Glomerular visceral epithelial cell (primary cell): ENCODE measurements at regions not wholly inside any gene's neighbourhood (a gene's known extent, or its start where the extent isn't known, plus 50 kb on each side); places are given as distances from the start of the nearest gene placed in this dataset.
A peak's percentile ranks its signal among the peaks of the same experiment; 100 is the strongest.
"Not testable (repeated sequence)": the region's sequence is repeated elsewhere in the genome, so short reads cannot be mapped to it uniquely, and the experiment has no call there.

Source experiments
- DNase-seq: peaks from one replicate; pipeline ENCODE4 v3.0.0-alpha.2; 2016; ENCODE audit errors: extremely low spot score

- DNase-seq, result no peak
These were observed 286.4 kb downstream of the USP46 start for GRCh38 chr4:52372747-52373146.

DNA sequence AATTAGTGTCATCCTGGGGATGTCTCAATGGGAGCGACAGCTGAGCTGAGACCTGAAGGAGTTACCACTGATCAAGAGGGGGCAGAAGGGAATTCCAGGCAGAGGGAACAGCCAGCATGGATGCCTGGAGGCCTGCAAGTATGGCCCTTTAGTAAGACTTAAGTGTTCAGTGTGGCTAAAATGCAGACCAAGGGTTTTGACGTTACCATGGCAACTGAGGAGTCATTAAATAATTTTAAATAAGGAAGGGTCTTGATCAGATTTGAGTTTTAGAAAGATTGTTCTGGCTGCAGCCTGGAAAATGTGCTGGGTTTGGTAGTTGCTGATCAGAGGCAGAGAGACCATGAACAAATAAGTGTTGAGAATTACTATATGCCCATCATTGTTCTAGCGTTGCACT lies 285.5 kb downstream of the USP46 start:
- no peak for DNase-seq

DNA sequence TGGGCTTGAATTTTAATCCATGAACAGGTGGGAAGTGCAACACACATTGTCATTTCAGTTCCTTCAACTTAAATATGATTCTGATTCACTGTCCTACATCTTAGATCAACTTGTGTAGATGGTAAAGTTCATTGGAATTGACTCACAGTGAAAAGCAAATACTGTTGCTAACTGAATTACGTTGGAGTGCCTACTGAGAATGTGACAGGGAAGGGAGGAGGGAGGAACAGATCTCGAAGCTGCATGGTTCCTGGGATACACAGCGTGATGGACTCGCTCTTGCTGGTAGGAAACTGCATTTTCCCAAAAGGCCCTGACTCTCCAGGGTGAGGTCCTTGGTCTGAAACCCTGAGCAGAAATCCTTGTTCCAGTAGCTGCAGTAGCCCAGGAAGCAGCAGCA lies 284.2 kb downstream of the USP46 start:
- DNase-seq, result no peak

- peak; percentile 44 for DNase-seq
These were observed 282.9 kb downstream of the USP46 start for GRCh38 chr4:52376132-52376704.

DNA sequence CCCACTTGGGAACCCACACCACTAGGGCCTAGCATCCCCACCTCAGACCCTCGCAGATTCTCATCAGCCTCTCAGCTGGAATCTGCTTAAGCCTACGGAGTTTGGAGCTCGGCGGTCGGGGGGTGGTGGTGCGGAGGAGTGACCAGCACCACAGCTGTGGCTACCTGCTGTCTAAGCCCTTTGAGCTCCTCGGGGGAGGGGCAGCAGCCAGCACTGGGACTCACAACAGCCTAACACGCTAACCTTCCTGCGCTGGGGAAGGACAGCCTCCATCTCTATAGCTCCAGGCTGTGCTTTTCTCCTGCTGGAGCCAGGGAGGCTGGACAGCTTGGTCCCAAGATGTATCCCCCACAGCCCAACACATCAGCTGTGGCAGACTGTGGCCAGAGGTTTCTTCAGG lies 281.5 kb downstream of the USP46 start:
- no peak for DNase-seq

GRCh38 chr4:52407545-52407944 lies 251.6 kb downstream of the USP46 start:
- DNase-seq, result no peak

- DNase-seq, result no peak
These were observed 251.1 kb downstream of the USP46 start for GRCh38 chr4:52408032-52408431.

DNA sequence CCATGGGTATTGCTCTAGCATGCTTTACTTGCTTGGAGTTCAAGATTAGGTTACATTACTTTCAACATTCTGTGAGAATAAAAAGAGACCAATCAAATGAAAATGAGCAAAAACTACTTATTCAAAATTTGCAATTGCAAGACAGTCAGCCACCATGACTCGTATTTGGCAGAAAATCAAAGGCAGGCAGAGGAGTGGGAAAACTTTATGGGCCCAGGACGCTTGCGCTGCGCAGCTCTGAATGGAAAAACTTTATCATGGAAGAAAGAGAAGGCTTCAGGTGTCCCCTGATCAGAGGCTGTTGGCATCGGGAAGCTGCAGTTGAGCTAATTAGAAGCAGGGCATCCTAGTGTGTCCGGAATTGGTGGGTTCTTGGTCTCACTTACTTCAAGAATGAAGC lies 250.6 kb downstream of the USP46 start:
- no peak for DNase-seq

- not testable (repeated sequence) for DNase-seq
These were observed 249.3 kb downstream of the USP46 start for GRCh38 chr4:52409766-52410165.

GRCh38 chr4:52410971-52411370 lies 248.1 kb downstream of the USP46 start:
- DNase-seq, result no peak

GRCh38 chr4:52420330-52420729 lies 238.8 kb downstream of the USP46 start:
- DNase-seq, result no peak

- DNase-seq, result no peak
These were observed 237.3 kb downstream of the USP46 start for GRCh38 chr4:52421811-52422213.

DNA sequence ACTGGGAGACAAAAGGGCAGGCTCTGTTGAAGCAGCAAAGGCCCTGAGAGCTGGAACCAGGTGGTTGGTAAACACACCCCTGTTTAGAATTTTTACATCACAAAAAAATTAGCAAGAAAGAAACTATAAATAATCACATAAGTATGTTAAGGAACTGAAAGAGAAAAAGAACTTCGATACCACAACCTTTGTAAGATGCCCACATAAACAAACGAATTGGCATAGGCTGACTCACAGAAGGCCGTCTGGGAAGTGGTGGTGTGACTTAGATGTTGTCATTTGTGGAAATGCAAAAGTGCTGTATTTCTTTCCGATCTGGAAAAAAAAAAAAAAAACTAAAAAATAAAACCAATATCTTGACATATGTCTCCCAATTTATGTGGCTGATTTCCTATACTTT lies 235.1 kb downstream of the USP46 start:
- no peak for DNase-seq

DNA sequence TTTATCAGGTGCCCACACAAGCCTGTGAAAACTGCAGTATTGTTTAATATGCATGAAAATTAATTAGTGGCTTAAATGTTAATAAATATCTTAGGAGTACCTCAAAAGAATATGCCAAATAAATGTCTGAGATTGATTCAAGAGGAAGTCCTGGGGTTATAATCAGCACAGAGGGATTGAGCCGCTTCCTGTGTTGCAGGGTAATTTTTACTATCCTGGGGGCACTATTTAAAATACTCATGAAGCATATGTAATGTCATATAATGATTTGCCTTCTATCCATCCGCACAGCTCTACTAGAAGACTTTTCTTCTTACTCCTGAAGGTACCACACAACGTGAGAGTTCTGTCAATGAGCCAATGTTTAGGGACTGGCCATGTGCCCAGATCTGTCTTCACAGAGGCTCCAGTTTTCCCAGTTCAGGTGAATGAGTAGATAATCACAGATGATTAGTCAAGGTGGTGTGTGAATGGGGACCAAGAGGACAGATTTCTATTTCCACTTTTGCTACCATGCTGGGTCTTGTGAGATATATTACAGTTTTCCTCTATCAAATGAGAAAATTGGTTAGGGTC lies 233.3 kb downstream of the USP46 start:
- no peak for DNase-seq

DNA sequence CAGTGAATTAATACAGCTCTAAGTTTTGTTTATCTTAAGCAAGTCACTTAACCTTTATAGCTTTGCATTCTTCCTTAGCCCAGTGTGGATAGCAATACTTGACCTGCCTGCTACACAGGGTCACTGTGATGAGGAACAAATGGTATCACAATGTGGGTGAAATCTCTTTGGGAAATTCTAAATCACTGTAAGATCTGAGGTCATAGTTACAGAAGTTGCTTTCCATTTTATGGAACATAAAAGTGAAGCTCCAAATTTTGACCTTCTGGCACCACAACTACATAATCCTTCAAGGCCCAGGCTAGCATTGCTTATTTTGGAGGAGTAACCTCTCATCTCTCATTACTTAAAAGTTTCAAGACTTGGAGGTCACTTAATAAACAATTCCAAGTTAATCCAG lies 227.7 kb downstream of the USP46 start:
- no peak for DNase-seq

- DNase-seq, result no peak
These were observed 227.2 kb downstream of the USP46 start for GRCh38 chr4:52431869-52432268.

GRCh38 chr4:52442524-52442923 lies 216.6 kb downstream of the USP46 start:
- DNase-seq, result not testable (repeated sequence)

DNA sequence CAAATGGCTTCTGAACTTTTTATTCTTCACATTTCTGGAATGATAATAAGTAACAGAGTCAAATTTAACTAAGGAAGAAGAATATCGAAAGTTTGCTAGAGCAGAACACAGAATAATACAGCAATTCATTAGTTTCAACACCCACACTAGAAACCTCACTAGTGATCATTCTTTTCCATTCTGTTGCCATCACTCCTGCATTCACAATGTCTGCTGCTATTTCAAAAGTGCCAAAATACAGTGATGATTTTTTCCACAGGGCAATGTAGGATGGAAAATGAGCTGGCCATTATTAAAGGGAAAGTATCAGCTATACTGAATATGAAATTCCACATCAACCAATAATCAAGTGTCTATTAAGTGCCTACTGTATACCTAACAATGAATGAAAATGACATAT lies 186.7 kb downstream of the USP46 start:
- DNase-seq, result no peak

DNA sequence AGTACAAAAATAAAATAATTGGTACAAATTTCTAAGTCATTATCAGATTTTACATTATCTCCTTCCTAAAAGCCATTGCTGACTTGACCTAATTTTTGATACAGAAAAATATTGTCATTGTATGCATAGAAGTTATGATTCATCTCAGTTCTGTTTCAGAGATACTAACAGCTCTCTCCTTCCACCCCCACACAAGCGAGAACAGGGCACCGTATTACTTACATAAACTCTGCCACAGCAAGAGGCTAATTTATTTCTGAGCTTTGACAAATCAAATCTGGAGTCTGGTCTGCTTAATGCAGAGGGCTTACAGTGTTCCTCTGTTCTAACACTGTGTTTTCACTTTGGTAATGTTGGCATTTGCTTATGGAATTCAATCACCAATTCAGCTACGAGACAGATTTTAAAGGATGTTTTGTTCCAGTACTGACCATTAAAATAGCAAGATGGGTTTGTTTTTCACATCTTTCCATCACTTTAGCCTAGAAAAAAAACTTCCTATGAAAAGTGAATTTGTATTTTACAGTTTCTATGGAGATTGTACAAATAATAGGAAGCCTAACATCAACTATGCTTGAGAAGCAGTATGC lies 181.8 kb downstream of the USP46 start:
- no peak for DNase-seq

DNA sequence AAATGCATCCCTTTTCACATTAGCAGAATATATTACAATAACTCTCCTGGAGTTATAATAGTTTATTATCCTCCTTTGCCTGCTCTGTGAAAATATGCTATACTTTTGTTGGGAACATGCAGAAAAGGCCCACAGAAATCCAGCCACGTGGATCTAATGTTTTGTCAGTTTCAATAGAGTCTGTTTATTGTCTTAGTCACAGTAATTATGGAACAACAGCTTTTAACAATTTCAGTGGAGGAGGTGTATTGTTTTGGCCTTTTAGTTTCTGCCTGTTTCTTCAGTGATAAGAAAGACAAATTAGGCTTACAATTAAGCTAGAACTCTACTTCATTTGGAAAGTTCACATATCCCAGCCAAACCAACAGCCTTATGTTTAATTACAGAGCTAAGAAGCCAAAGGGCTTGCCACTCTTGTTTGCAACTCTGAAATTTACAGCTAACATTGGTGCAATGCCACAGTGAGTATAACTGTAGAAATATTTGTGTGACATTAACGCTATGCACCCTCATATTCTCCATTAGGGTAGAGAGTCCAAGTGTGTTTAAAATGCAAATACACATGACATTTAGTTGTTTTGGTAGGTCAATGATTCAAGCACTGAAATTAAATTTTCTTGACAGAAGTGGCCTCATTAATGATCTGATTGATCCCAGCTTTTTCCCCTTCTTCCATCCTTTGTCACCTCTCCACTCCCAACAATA lies 175.8 kb downstream of the USP46 start:
- no peak for DNase-seq

DNA sequence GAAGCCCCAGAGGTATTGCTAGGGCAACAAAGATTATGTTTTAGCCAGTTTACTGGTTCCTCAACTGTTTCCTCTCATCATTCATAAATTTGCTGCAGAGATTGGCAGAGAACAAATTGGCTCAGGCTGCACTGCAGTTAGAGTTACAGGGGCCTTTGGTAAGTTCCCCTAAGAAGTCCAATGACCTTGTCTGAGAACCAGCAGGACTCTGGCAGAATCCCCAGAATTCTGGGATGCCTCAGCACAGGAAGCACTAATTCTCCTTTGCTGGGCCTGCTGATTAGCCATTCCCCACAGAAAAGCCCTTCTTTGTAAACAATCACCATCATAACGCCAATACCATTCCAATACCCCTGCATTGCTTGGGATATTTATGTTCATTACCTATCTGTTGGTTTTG lies 151.3 kb downstream of the USP46 start:
- DNase-seq, result no peak

GRCh38 chr4:52510939-52511565 lies 148.0 kb downstream of the USP46 start:
- DNase-seq, result no peak

GRCh38 chr4:52511825-52512224 lies 147.3 kb downstream of the USP46 start:
- no peak for DNase-seq
